Erythroblast (primary cell): ENCODE measurements at regions not wholly inside any gene's neighbourhood (a gene's known extent, or its start where the extent isn't known, plus 50 kb on each side); places are given as distances from the start of the nearest gene placed in this dataset.
"Not testable (repeated sequence)": the region's sequence is repeated elsewhere in the genome, so short reads cannot be mapped to it uniquely, and the experiment has no call there.

ENCODE experiments used
- GATA1 ChIP-seq: IDR thresholded peaks from 2 replicates; pipeline ENCODE4 v1.6.1; 2011; ENCODE audit warnings: low read depth, mild to moderate bottlenecking, control low read depth, low read length, moderate library complexity
- POLR2A ChIP-seq: IDR thresholded peaks from 2 replicates; pipeline ENCODE4 v1.6.1; 2011; ENCODE audit warnings: mild to moderate bottlenecking, low read length

DNA sequence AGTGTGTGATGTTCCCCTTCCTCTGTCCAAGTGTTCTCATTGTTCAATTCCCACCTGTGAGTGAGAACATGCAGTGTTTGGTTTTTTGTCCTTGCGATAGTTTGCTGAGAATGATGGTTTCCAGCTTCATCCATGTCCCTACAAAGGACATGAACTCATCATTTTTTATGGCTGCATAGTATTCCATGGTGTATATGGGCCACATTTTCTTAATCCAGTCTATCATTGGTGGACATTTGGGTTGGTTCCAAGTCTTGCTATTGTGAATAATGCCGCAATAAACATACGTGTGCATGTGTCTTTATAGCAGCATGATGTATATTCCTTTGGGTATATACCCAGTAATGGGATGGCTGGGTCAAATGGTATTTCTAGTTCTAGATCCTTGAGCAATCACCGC, 134.5 kb upstream of the SVIL start:
- not testable (repeated sequence) for TF ChIP-seq POLR2A, GATA1
